PC-9 (cell line): ENCODE measurements at regions not wholly inside any gene's neighbourhood (a gene's known extent, or its start where the extent isn't known, plus 50 kb on each side); places are given as distances from the start of the nearest gene placed in this dataset.

Source experiments
- BruUV-seq: library from RNA; stranded (reverse); fragments of 400-500 nt; replicated peaks from 2 replicates; lab custom pipeline; 2021; lab: Mats Ljungman, UMichigan
- CTCF ChIA-PET: fragments of 300-600 bp; sonication (Branson Sonifier 250); formaldehyde crosslinking; loops from one replicate; lab custom pipeline; 2022; ENCODE audit warnings: antibody characterized with exemption; lab: Charles Lee
- POLR2A ChIA-PET: fragments of 300-600 bp; sonication (Branson Sonifier 250); formaldehyde crosslinking; loops from one replicate; lab custom pipeline; 2022; ENCODE audit warnings: antibody characterized with exemption; ENCODE audit not compliant: unreplicated experiment; lab: Charles Lee
- DNase-seq, 2 experiments: peaks; one replicate each; pipeline versions ENCODE4 v3.0.0 to v3.0.0-alpha.2; 2015 to 2022; ENCODE audit warnings: mixed read lengths in 1 of 2
- H2AFZ ChIP-seq: fragments of 200-600 bp; sonication (generic); 2 replicates; pipeline ENCODE4 v1.8.1; 2017; ENCODE audit warnings: antibody characterized with exemption
- H3F3A ChIP-seq: fragments of 200-600 bp; sonication (generic); 2 replicates; pipeline ENCODE4 v1.8.1; 2017; ENCODE audit warnings: antibody characterized with exemption, mild to moderate bottlenecking, low read depth; ENCODE audit not compliant: insufficient read depth
- H3K27ac ChIP-seq: fragments of 200-600 bp; sonication (generic); 2 replicates; pipeline ENCODE4 v1.6.1; 2016; ENCODE audit warnings: mixed run types
- H3K27me3 ChIP-seq: fragments of 200-600 bp; sonication (generic); 2 replicates; pipeline ENCODE4 v1.6.1; 2016; ENCODE audit warnings: low read depth, mixed run types; ENCODE audit not compliant: insufficient read depth
- H3K36me3 ChIP-seq: fragments of 200-600 bp; sonication (generic); 2 replicates; pipeline ENCODE4 v1.6.1; 2016; ENCODE audit warnings: low read depth, mixed run types
- H3K4me1 ChIP-seq: fragments of 200-600 bp; sonication (generic); replicated peaks from 2 replicates; pipeline ENCODE4 v1.6.1; 2016; ENCODE audit warnings: mixed run types; ENCODE audit not compliant: insufficient read depth
- H3K4me2 ChIP-seq: fragments of 200-600 bp; sonication (generic); 2 replicates; pipeline ENCODE4 v1.6.1; 2017; ENCODE audit warnings: mixed run types
- H3K4me3 ChIP-seq: fragments of 200-600 bp; sonication (generic); 2 replicates; pipeline ENCODE4 v1.6.1; 2016; ENCODE audit warnings: mixed run types
- H3K79me2 ChIP-seq: fragments of 200-600 bp; sonication (generic); 2 replicates; pipeline ENCODE4 v1.6.1; 2017; ENCODE audit warnings: low read depth, mixed run types
- H3K9me2 ChIP-seq: fragments of 200-600 bp; sonication (generic); 2 replicates; pipeline ENCODE4 v1.8.1; 2017; ENCODE audit warnings: mild to moderate bottlenecking; ENCODE audit not compliant: insufficient read depth
- H3K9me3 ChIP-seq: fragments of 200-600 bp; sonication (generic); 2 replicates; pipeline ENCODE4 v1.8.1; 2016; ENCODE audit warnings: low read depth; ENCODE audit not compliant: insufficient read depth
- H4K20me1 ChIP-seq: fragments of 200-600 bp; sonication (generic); 2 replicates; pipeline ENCODE4 v1.8.1; 2017; ENCODE audit not compliant: insufficient read depth
- CTCF ChIP-seq: fragments of 200-600 bp; sonication (generic); conservative IDR thresholded peaks from 2 replicates; pipeline ENCODE4 v1.6.1; 2017; ENCODE audit warnings: mixed run types, antibody characterized with exemption, mild to moderate bottlenecking, moderate library complexity
- EZH2 ChIP-seq: fragments of 200-600 bp; sonication (generic); IDR thresholded peaks from 2 replicates; pipeline ENCODE4 v1.8.0; 2017; ENCODE audit warnings: antibody characterized with exemption, low read depth
- intact Hi-C: fragments of 100-400 bp; cut with micrococcal nuclease; formaldehyde crosslinking; loops from one replicate; pipeline ENCODE4 v1.10.0; 2022; ENCODE audit not compliant: unreplicated experiment

- POLR2A ChIA-PET: no interaction called here
- H4K20me1 ChIP-seq: no peaks in the 10 kb centered on the region
These were observed 251.4 kb upstream of the ZFHX3 start for GRCh38 chr16:73299346-73299745.

GRCh38 chr16:73298562-73298961, 250.6 kb upstream of the ZFHX3 start:
- ChIA-PET POLR2A (no interaction called here), CTCF (no interaction called here)
- no peaks in the 10 kb centered on the region for H3K79me2 ChIP-seq
- no peaks in the 10 kb centered on the region for H3F3A ChIP-seq
- TF ChIP-seq EZH2 (no peak), CTCF (no peak)
- H3K27me3 ChIP-seq: peaks cover 79% of the 10 kb centered on the region
- H3K36me3 ChIP-seq: no peaks in the 10 kb centered on the region
- H3K4me3 ChIP-seq: no peak overlapping the region
- H4K20me1 ChIP-seq: no peaks in the 10 kb centered on the region
- no peak overlapping the region for H2AFZ ChIP-seq
- intact Hi-C loops: no loop called here
- H3K9me2 ChIP-seq: no peaks in the 10 kb centered on the region
- DNase-seq: no peak
- H3K4me2 ChIP-seq: no peak overlapping the region
- H3K9me3 ChIP-seq: no peaks in the 10 kb centered on the region
- H3K27ac ChIP-seq: no peak overlapping the region
- H3K4me1 ChIP-seq: no peaks in the 10 kb centered on the region
- no TSS peak for BruUV-seq

More at GRCh38 chr16:73299346-73299745, 251.4 kb upstream of the ZFHX3 start:
- no peaks in the 10 kb centered on the region for H3K9me2 ChIP-seq
- H3K79me2 ChIP-seq: no peaks in the 10 kb centered on the region
- H3K27me3 ChIP-seq: peaks cover 80% of the 10 kb centered on the region
- TF ChIP-seq EZH2: no peak
- no peak for TF ChIP-seq CTCF
- H3K4me3 ChIP-seq: no peak overlapping the region
- intact Hi-C loops: no loop called here
- H3K27ac ChIP-seq: no peak overlapping the region
- H3K4me2 ChIP-seq: no peak overlapping the region
- CTCF ChIA-PET: no interaction called here
- no peaks in the 10 kb centered on the region for H3K9me3 ChIP-seq
- H3F3A ChIP-seq: no peaks in the 10 kb centered on the region
- no TSS peak for BruUV-seq
- H3K4me1 ChIP-seq: no peaks in the 10 kb centered on the region
- no peak for DNase-seq
- H2AFZ ChIP-seq: no peak overlapping the region
- H3K36me3 ChIP-seq: no peaks in the 10 kb centered on the region

- H2AFZ ChIP-seq: no peak overlapping the region
- no peak for TF ChIP-seq EZH2
- no peak for TF ChIP-seq CTCF
- no peaks in the 10 kb centered on the region for H3K9me3 ChIP-seq
- H3K4me1 ChIP-seq: no peaks in the 10 kb centered on the region
- peaks cover 79% of the 10 kb centered on the region for H3K27me3 ChIP-seq
- H3K9me2 ChIP-seq: no peaks in the 10 kb centered on the region
- no peak overlapping the region for H3K4me2 ChIP-seq
- no peaks in the 10 kb centered on the region for H3K36me3 ChIP-seq
- no TSS peak for BruUV-seq
- H3K4me3 ChIP-seq: no peak overlapping the region
- ChIA-PET CTCF (no interaction called here), POLR2A (no interaction called here)
- no peaks in the 10 kb centered on the region for H3K79me2 ChIP-seq
- no peaks in the 10 kb centered on the region for H4K20me1 ChIP-seq
- DNase-seq: no peak
- intact Hi-C loops: no loop called here
- no peaks in the 10 kb centered on the region for H3F3A ChIP-seq
- H3K27ac ChIP-seq: no peak overlapping the region
These were observed 242.3 kb upstream of the ZFHX3 start for GRCh38 chr16:73290258-73290657.
